Thymus (tissue), 11 donors: ENCODE measurements at regions not wholly inside any gene's neighbourhood (a gene's known extent, or its start where the extent isn't known, plus 50 kb on each side); places are given as distances from the start of the nearest gene placed in this dataset.

Experiments used
- DNase-seq, 9 donors: peaks; one replicate each; pipeline ENCODE4 v3.0.0-alpha.2; 2013; ENCODE audit warnings: low spot score in 9 of 9, low read depth in 6 of 9, missing footprints in 1 of 9
- H3K27ac ChIP-seq, 2 donors: one replicate each; pipeline ENCODE4 v1.5.1; 2013; ENCODE audit warnings: control low read depth in 1 of 2, low read depth in 1 of 2, low read length in 1 of 2, mild to moderate bottlenecking in 1 of 2, moderate library complexity in 1 of 2
- H3K27me3 ChIP-seq, 2 donors: one replicate each; pipeline ENCODE4 v1.5.1; 2013; ENCODE audit warnings: low read length in 1 of 2; ENCODE audit not compliant: control insufficient read depth in 2 of 2, insufficient read depth in 1 of 2
- H3K36me3 ChIP-seq, 2 donors: one replicate each; pipeline ENCODE4 v1.5.1; 2013; ENCODE audit warnings: low read length in 1 of 2, mild to moderate bottlenecking in 1 of 2, moderate library complexity in 1 of 2; ENCODE audit not compliant: control insufficient read depth in 2 of 2, insufficient read depth in 2 of 2
- H3K4me1 ChIP-seq, 2 donors: one replicate each; pipeline ENCODE4 v1.5.1; 2013; ENCODE audit warnings: low read length in 2 of 2; ENCODE audit not compliant: control insufficient read depth in 2 of 2, insufficient read depth in 2 of 2
- H3K4me3 ChIP-seq, 2 donors: one replicate each; pipeline ENCODE4 v1.5.1; 2013; ENCODE audit warnings: low read length in 2 of 2, control low read depth in 1 of 2, mild to moderate bottlenecking in 1 of 2
- H3K9me3 ChIP-seq, 2 donors: one replicate each; pipeline ENCODE4 v1.5.1; 2013; ENCODE audit warnings: low read length in 1 of 2, mild to moderate bottlenecking in 1 of 2; ENCODE audit not compliant: control insufficient read depth in 2 of 2, insufficient read depth in 1 of 2
- WGBS: extraction: QIAGEN DNeasy Blood & Tissue Kit; methylation state at CpG from one replicate; pipeline ENCODE4 v1.1.7; 2013; 5-methylcytosine and 5-hydroxymethylcytosine counted together
- donor health status: healthy.

DNA sequence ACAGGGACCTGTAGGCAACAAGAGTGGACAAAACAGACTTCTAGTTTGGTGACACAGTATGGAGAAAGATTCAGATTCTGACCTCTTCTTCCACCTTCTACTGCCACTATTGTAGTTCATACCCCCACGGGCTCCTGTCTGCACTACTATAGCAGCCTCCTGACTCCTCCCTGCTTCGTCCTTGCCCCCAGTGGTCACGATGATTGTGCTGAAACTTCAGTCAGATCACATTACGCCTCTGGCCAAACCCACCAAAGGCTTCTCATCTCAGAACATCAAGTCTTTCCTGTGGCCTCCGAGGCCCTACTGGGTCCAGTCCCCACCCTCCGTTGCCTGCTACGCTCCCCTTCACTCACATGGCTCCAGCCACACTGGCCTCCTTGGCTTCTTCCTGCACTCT, 147.6 kb downstream of the CYP26B1 start:
- no peak for DNase-seq
- no peak overlapping the region for H3K27ac ChIP-seq
- no peaks in the 10 kb centered on the region for H3K4me1 ChIP-seq
- no peaks in the 10 kb centered on the region for H3K36me3 ChIP-seq
- no peaks in the 10 kb centered on the region for H3K9me3 ChIP-seq
- no peaks in the 10 kb centered on the region for H3K27me3 ChIP-seq
- H3K4me3 ChIP-seq = no peak overlapping the region
- 73% methylated on average over 7 of the region's 7 CpGs for WGBS

GRCh38 chr2:71999580-71999979, 148.1 kb downstream of the CYP26B1 start:
- Histone ChIP-seq H3K27me3 (no peaks in the 10 kb centered on the region), H3K4me1 (no peaks in the 10 kb centered on the region), H3K27ac (no peak overlapping the region), H3K36me3 (no peaks in the 10 kb centered on the region), H3K4me3 (no peak overlapping the region), H3K9me3 (no peaks in the 10 kb centered on the region)
- no peak for DNase-seq
- WGBS = 88% methylated on average over 5 of the region's 5 CpGs

DNA sequence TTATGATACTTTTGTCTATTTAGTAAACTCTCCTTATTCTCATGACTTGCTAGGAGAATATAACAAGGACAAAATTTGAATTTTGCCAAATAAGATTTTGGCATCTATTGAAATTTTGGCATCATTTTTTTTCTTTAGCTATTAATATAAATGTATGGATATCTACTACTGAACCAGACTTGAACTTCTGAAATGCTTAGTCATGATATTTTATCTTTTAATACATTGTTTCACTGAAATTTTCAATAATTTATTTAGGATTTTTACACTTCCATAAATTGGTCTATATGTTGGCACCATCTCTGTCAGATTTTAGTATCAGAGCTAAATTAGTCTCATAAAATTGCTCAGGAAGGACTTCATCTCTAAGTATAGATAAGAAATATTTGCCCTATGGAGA, 149.8 kb downstream of the CYP26B1 start:
- DNase-seq = no peak
- Histone ChIP-seq H3K4me3 (no peak overlapping the region), H3K36me3 (no peaks in the 10 kb centered on the region), H3K27ac (no peak overlapping the region), H3K27me3 (no peaks in the 10 kb centered on the region), H3K4me1 (no peaks in the 10 kb centered on the region), H3K9me3 (no peaks in the 10 kb centered on the region)

- Histone ChIP-seq H3K36me3 (no peaks in the 10 kb centered on the region), H3K4me3 (no peak overlapping the region), H3K27me3 (no peaks in the 10 kb centered on the region), H3K27ac (no peak overlapping the region), H3K9me3 (no peaks in the 10 kb centered on the region), H3K4me1 (no peaks in the 10 kb centered on the region)
- WGBS = 84% methylated on average over 3 of the region's 3 CpGs
- no peak for DNase-seq
Observed at GRCh38 chr2:71995067-71995665, 152.5 kb downstream of the CYP26B1 start.

GRCh38 chr2:71992036-71992435, 155.6 kb downstream of the CYP26B1 start:
- 72% methylated on average over 2 of the region's 2 CpGs for WGBS
- H3K27me3 ChIP-seq = no peaks in the 10 kb centered on the region
- no peaks in the 10 kb centered on the region for H3K4me1 ChIP-seq
- H3K36me3 ChIP-seq = no peaks in the 10 kb centered on the region
- no peak overlapping the region for H3K27ac ChIP-seq
- no peak for DNase-seq
- no peaks in the 10 kb centered on the region for H3K9me3 ChIP-seq
- H3K4me3 ChIP-seq = no peak overlapping the region

DNA sequence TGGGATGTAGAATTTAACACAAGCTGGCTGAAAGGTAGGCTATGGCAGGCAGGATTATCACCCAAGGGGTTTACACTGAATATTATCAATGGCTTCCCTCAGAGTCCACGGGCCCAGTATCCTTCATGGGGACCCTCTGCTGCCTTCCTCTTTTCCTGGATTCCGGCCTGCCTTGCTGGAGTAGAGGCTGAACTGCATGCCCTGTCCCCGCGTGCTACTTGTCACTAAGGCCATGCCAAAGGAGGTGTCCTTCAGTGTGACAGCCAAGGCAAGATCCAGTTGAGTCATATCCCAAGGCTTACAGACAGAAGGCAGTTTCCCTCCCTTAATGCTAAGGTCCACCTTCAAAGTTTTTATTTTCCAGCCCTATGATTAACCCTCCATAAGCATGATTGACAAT, 156.3 kb downstream of the CYP26B1 start:
- no peaks in the 10 kb centered on the region for H3K4me1 ChIP-seq
- no peaks in the 10 kb centered on the region for H3K27me3 ChIP-seq
- WGBS = 97% methylated on average over 4 of the region's 4 CpGs
- H3K36me3 ChIP-seq = no peaks in the 10 kb centered on the region
- H3K9me3 ChIP-seq = no peaks in the 10 kb centered on the region
- DNase-seq = no peak
- no peak overlapping the region for H3K4me3 ChIP-seq
- no peak overlapping the region for H3K27ac ChIP-seq

DNA sequence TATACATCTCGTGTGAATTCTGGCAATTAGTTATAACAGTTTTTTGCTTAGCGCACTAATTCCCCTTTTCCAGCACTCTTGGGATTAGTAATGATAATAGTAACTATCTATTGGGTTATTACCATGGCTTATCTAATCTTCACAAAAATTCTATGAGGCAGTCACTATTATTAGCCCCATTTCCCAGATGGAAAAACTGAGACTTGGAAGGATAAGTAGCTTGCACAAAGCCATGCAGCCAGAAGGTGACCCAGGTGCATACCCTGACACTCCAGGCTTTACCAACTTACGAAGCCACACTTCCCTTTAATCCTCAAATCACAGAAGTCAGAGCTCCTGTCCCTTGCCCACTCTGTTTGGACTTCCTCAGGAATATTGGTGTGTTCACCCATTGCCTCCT, 156.8 kb downstream of the CYP26B1 start:
- H3K27me3 ChIP-seq = no peaks in the 10 kb centered on the region
- no peak overlapping the region for H3K4me3 ChIP-seq
- DNase-seq = no peak
- H3K4me1 ChIP-seq = no peaks in the 10 kb centered on the region
- H3K9me3 ChIP-seq = no peaks in the 10 kb centered on the region
- H3K27ac ChIP-seq = no peak overlapping the region
- WGBS = 95% methylated on average over 3 of the region's 3 CpGs
- H3K36me3 ChIP-seq = no peaks in the 10 kb centered on the region

DNA sequence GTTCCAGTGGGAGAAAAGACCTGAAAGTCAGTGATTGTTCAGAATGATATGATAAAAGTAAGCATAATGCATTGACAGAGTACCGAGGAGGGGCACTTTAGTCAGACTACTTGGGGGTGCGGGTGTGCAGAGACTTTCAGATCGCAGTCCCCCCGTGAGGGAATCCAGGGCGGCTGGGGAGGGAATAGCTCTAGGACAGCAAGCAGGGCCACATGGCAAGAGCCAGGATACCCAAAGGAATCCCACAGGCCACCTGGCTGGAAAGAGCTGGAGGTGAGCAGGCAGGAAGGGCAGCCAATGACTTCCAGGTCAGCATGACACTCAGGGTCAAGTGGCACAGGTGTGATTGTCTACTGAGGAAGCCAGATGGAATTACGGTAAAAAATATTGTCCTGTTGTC, 157.5 kb downstream of the CYP26B1 start:
- no peaks in the 10 kb centered on the region for H3K4me1 ChIP-seq
- no peak for DNase-seq
- no peak overlapping the region for H3K27ac ChIP-seq
- 96% methylated on average over 6 of the region's 6 CpGs for WGBS
- no peaks in the 10 kb centered on the region for H3K36me3 ChIP-seq
- no peak overlapping the region for H3K4me3 ChIP-seq
- H3K27me3 ChIP-seq = no peaks in the 10 kb centered on the region
- H3K9me3 ChIP-seq = no peaks in the 10 kb centered on the region

DNA sequence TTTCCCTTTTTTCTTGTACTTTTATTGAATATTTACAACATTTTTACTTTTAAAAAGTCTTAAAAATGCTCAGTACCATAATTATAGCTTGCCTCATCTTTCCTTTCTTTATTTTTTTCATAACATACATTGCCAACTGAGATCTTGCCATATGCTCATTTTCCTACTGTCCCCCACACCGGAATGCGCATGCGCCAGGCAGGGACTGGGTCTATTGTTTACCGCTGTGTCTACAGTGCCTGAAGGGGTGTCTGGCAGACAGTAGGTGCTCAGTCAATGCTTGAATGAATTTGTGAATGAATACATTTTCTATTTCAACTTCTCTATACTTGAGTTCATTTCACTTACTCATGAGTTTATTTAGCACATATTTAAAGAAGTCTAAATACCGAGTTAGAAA, 158.0 kb downstream of the CYP26B1 start:
- no peak for DNase-seq
- no peaks in the 10 kb centered on the region for H3K9me3 ChIP-seq
- no peak overlapping the region for H3K4me3 ChIP-seq
- WGBS = 96% methylated on average over 5 of the region's 5 CpGs
- H3K36me3 ChIP-seq = no peaks in the 10 kb centered on the region
- no peaks in the 10 kb centered on the region for H3K4me1 ChIP-seq
- H3K27ac ChIP-seq = no peak overlapping the region
- no peaks in the 10 kb centered on the region for H3K27me3 ChIP-seq

DNA sequence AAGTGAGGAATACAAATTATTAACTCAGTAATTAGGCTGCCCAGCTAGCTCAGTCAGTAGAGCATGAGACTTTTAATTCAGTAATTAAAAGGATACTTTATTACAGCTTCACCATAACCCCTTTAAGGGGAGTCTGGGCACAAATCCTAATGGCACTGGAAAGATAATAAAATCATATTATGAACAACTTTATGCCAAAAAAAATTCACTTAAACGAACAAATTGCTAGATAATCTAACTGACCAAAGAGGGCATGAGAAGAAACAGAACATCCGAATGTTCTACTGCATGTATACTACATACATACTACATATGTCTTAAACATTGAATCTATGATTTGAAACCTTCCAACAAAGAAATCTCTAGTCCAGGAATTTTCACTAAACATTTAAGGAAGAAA, 159.5 kb downstream of the CYP26B1 start:
- no peaks in the 10 kb centered on the region for H3K9me3 ChIP-seq
- H3K27me3 ChIP-seq = no peaks in the 10 kb centered on the region
- no peaks in the 10 kb centered on the region for H3K4me1 ChIP-seq
- no peaks in the 10 kb centered on the region for H3K36me3 ChIP-seq
- 93% methylated on average over 2 of the region's 2 CpGs for whole genome bisulfite sequencing
- no peak overlapping the region for H3K27ac ChIP-seq
- no peak for DNase-seq
- H3K4me3 ChIP-seq = no peak overlapping the region
